GM18499 (cell line): ENCODE measurements at regions not wholly inside any gene's neighbourhood (a gene's known extent, or its start where the extent isn't known, plus 50 kb on each side); places are given as distances from the start of the nearest gene placed in this dataset.
"Not testable (repeated sequence)": the region's sequence is repeated elsewhere in the genome, so short reads cannot be mapped to it uniquely, and the experiment has no call there.

Experiments used
- ATAC-seq: cut with Tn5 transposase; IDR thresholded peaks from one replicate; pipeline ENCODE4 v1.9.1; 2021; ENCODE audit warnings: moderate number of reproducible peaks; ENCODE audit not compliant: insufficient read depth, unreplicated experiment

GRCh38 chr1:196007763-196008162 lies 600.5 kb downstream of the KCNT2 start:
- no peak for ATAC-seq

DNA sequence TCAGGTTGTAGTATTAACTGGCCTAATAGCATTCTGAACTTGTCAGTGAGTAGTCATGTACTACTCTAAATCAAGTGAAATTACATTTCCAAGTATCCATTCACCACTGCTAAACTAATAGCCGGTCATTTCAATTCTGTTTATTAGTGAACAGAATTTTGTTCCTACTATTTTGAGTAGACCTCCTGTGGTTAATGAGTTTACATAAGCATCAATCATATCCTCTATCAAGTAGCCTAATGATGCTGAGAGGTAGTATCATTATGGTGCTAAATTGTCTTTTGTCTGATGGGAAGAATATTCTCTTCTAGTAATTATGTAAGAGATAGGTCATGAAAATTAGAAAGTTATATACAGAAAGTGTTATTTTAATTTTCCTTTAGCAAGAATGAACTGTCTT lies 602.8 kb downstream of the KCNT2 start:
- ATAC-seq, result no peak

DNA sequence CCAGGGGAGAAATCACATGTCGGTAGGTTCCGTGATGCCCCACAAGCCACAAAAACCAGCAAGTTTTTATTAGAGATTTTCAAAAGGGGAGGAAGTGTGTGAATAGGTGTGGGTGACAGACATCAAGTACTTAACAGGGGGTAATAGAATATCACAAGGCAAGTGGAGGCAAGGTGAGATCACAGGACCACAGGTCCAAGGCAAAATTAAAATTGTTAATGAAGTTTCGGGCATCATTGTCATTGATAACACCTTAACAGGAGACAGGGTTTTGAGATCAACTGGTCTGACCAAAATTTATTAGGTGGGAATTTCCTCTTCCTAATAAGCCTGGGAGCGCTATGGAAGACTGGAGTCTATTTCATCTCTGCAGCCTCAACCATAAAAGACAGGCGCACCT lies 603.9 kb downstream of the KCNT2 start:
- ATAC-seq, result not testable (repeated sequence)

DNA sequence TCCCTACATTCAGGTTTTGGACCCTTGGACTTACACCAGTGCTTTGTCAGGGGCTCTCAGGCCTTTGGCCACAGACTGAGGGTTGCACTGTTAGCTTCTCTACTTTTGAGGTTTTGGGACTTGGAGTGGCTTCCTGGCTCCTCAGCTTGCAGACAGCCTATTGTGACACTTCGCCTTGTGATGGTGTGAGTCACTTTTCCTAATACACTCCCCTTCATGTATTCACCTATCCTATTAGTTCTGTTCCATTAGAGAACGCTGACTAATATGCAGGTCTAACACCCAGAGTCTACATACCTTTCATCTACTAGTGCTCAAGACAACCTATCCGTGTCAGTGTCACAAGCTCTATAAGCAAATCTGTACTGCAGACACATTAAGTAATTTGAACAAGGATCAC lies 605.3 kb downstream of the KCNT2 start:
- no peak for ATAC-seq

DNA sequence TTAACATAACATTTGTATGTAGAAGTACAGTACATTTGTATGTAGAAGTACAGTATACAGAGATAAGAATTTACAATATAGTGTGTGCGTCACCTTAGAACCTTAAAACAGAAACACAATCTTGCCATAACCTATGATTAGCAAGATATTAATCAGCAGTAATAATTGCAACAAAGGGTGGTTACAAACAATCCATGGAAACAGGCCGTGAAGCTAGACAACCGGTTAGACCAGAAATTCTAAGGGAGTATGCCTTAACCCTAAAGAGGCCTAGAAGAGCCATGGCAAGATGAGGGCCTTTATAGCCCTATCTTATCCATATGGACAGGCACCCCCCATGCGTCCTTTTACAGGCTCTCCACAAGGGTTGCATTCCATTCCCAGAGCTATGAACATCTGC lies 605.9 kb downstream of the KCNT2 start:
- ATAC-seq, result not testable (repeated sequence)

GRCh38 chr1:196001188-196001587 lies 607.1 kb downstream of the KCNT2 start:
- ATAC-seq, result no peak

GRCh38 chr1:195999022-195999421 lies 609.2 kb downstream of the KCNT2 start:
- no peak for ATAC-seq

GRCh38 chr1:195981448-195982139 lies 626.6 kb downstream of the KCNT2 start:
- ATAC-seq, result no peak

GRCh38 chr1:195979646-195980045 lies 628.6 kb downstream of the KCNT2 start:
- ATAC-seq, result no peak

DNA sequence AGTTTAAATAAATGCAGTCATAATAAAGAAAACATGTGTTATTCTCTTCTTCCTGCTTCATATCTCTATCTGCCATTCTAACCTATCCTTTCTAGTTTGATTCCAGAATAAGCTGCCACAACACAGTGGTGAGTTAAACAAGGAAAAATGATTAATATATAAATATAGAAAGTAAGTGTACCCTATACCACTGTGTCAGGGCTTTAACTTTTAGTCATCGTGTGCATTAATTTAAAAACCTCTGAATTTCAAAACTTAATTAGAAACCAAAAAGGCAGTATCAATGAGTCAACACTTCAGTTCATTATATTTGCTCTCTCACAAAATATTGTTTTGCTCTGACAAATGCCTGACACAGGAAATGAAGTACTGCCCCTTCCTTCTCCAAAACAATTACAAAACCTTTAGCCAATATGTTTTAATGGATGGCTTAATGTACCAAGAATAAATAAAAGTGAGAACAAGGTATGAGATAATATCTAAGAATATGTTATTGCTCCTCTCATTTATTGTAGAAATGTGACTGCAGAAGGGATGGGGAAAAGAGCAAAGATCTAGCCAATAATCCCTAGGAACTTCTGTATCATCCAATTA lies 634.8 kb downstream of the KCNT2 start:
- ATAC-seq, result no peak

DNA sequence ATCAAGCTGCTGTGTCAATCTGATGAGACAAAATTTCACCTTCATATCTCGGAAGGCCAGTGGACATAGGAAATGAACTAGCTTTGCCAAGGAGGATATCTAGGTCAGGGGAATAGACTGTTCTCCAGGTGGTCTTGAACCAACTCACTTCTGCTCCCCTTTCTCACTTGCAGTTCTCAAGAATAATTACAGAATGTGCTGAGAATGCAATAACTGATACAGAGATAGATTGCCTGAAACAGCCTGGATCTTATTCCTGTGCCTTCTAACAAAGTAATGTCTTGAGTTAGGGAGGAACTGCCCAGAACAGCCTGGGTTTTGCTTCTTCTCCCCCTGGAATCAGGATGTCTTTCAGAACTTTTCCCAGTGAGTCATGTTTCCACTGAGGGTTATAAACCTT lies 636.7 kb downstream of the KCNT2 start:
- no peak for ATAC-seq

DNA sequence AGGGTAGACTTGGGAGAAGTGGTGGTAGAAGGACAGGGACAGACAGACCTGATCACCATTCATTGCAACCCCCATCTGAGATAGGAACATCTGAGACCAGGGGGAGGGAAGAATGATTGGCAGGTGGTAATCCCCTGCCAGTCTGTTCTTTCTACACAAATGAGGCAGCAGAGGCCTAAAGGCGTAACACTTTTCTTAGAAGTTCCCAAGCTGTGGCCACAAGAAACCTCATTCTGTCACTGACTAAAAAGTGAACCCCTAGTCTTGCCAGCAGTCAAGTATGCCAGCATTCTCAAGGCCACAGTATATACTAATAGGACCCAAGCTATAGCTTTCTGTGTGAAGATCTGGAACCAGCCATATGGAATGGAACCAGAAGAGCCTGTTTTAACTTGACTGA lies 638.0 kb downstream of the KCNT2 start:
- no peak for ATAC-seq

DNA sequence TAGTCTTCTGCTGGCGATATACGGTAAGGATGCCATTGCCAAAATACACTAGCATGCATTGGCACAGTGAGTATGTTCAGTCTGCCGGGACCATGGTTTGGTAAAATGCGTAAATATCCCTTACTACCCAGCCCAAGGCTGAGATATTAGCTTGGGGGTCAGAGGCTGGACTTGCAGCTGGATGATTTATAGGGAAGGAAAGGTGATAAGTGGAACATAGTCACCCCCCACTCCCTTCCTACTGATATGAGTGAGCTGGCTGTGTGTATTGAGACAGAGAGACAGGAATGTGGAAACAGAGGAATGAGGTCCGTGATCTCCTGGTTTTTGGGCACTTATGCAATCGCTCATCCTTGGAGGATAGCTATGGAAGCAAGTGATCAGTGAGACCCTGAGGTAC lies 642.8 kb downstream of the KCNT2 start:
- ATAC-seq, result no peak

DNA sequence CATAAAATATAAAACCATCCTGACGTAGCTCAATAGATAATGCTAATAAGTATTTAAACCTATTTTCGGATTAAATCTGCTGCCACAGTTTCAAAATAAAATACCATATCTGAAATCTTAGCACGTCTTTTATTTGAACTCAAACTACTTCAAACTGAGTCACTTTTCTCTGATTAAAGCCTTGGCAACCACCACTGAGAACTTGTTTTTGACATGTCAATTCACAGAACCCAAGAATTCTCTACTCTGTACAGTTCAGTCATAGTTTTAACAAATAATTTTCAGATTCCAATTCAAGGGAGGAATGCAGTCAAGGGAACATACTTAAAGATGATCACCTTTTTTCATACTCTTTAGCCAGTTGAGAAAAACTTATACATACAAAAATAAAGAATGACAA lies 643.2 kb downstream of the KCNT2 start:
- no peak for ATAC-seq

DNA sequence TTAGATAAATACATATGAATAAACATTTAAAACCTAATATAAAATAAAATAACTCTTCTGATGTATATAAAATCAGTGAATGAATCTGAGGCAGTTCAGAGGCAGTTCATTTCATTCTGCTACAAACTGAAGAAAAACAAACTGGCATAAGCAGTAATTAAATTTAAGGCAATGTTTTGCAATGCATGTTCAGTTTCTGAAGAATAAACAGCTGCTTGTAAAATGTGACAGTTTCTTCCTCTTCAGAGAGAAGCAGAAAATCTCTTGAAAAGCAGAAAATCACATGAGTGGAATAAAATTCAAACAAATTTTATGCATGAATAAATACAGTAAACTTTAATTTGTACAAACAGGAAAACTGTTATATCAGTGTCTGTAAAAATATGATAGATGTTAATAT lies 643.7 kb downstream of the KCNT2 start:
- ATAC-seq, result no peak

DNA sequence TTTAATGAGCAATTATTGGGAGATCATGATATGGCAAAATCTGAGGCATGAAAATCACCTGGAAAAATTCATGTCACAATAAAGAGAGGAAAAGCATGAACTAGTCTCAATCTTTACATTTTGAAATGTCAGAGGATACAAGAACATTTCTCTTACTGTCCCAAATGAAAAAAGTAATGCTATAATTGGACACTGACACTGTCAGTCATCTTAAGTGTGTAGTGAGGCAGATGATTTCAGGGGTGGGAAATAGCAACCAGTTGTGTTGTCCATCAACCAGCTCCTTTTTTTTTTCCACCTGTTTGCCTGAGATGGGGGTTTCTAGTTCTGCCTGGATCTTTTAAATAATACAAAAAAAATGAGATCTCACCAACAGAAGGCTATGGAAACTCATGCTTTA lies 646.2 kb downstream of the KCNT2 start:
- ATAC-seq, result no peak

GRCh38 chr1:195960580-195960979 lies 647.7 kb downstream of the KCNT2 start:
- ATAC-seq, result no peak

- ATAC-seq, result no peak
These were observed 650.1 kb downstream of the KCNT2 start for GRCh38 chr1:195958131-195958530.

DNA sequence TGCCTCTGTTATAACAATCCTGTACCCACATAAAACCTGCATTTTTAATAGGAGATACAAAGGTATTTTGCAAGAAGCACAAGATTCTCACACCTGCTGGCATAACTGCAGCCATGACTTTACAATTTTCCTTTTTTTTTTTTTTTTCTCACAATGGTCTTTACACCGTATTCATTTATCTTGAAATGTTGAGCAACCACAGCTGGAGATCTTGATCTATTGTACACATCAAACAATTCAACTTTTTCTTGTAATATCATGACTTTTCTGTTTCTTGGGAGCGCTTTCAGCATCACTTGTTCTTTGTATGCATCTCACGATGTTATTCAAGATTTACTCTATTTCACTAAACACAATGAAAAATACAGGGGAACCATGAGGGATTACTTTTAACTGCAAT lies 651.4 kb downstream of the KCNT2 start:
- ATAC-seq, result no peak

- ATAC-seq, result no peak
These were observed 653.4 kb downstream of the KCNT2 start for GRCh38 chr1:195954848-195955247.

DNA sequence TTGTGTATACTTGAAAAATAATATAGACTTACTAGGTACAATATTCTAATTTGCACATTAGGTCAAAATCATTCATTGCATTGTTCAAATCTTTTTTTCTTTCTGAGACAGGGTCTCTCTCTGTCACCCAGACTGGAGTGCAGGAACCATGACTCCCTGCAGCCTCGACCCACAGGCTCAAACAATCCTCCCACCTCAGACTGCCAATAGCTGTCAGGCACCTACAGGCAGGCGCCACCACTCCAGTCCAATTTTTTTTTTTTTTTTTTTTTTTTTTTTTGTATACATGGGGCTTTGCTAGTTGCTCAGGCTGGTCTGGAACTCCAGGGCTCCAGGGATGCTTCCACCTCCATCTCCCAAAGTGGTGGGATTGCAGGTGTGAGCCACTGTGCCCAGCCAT lies 656.9 kb downstream of the KCNT2 start:
- no peak for ATAC-seq

DNA sequence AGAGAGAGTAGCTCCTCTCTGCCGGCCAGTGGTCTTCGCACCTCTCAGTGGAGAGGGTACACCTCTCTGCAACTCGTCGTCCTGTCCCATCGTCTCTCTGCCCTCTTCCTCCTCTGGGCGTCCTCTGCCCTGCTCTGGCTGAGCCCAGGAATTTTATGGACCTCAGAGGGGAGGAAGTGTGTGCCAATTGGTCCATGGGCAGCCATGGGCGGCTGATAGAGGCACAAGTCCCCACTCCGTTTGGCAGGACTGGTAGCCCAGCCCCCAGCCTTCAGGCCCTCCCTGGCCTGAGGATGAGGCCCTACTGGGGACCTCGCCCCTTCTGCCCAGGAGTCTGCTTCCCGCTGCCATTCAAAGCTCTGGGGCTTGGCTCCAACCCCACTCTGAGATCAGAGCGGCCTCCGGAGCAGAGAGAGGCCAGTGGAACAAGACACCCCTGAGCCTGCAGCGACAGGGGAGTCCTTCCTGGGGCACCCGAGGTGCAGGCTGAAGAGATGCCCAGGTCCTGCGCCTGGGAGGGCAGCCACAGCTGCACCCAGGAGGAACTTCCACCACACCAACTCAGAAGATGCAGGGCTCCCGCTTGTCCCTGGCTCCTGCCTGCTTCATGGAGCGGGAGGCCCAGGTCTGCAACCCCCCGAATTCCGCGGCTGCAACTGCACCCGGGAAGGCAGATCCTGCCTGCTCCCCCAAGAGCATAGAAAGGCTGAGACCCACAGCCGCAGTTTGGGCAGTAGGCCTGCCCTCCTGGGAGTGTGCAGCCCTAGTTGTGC lies 659.9 kb downstream of the KCNT2 start:
- no peak for ATAC-seq
